ENCODE measurements at regions not wholly inside any gene's neighbourhood (a gene's known extent, or its start where the extent isn't known, plus 50 kb on each side); places are given as distances from the start of the nearest gene placed in this dataset.

DNA sequence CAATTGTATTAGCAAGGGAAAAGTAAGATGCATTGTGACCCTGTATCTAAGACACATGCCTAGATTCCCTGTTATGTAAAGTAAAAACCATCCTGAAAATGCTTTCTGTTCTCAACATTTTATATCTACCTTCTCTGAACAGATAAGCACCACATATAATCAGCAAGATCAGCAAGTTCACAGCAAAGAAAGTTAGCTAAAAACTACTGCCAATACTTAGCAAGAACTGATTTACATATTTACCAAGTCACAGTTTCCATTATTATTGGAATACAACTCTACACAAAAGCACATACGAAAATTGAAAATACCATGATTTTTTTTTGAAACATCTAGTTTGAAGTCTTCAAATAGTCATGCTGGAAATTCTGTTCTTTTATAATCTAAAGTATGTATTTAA, 1118.1 kb downstream of the TAF11L14 start:
- TF ChIP-seq, protein P1, sequence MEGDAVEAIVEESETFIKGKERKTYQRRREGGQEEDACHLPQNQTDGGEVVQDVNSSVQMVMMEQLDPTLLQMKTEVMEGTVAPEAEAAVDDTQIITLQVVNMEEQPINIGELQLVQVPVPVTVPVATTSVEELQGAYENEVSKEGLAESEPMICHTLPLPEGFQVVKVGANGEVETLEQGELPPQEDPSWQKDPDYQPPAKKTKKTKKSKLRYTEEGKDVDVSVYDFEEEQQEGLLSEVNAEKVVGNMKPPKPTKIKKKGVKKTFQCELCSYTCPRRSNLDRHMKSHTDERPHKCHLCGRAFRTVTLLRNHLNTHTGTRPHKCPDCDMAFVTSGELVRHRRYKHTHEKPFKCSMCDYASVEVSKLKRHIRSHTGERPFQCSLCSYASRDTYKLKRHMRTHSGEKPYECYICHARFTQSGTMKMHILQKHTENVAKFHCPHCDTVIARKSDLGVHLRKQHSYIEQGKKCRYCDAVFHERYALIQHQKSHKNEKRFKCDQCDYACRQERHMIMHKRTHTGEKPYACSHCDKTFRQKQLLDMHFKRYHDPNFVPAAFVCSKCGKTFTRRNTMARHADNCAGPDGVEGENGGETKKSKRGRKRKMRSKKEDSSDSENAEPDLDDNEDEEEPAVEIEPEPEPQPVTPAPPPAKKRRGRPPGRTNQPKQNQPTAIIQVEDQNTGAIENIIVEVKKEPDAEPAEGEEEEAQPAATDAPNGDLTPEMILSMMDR (IDR thresholded peaks at IDR 0.05; ENCODE audit: low read depth, low read length, poor library complexity, severe bottlenecking) = no peak
- TF ChIP-seq EZH2phosphoT487 (IDR thresholded peaks at IDR 0.05; ENCODE audit: borderline replicate concordance, low read length) = no peak
